ENCODE measurements at regions not wholly inside any gene's neighbourhood (a gene's known extent, or its start where the extent isn't known, plus 50 kb on each side); places are given as distances from the start of the nearest gene placed in this dataset.

DNA sequence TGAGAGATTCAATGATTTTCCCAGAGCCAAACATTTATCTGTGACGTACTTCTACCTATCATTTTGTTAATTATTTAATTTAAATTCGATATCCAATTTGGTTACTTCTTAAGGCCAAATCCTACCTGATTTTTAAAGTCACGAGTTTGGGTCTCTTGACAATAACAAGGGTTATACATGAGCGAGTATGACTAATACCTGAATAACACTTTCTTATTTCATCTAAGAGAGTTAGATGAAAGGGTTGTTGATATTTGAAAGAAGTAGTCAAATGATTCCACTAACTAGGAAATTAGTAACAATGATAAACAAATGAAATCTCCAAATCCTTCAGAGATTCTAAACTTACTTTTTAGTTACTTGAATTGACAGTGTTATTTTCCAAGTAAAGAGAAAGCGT is 1086.9 kb downstream of the XPNPEP1 start:
- ATAC-seq: no peak

DNA sequence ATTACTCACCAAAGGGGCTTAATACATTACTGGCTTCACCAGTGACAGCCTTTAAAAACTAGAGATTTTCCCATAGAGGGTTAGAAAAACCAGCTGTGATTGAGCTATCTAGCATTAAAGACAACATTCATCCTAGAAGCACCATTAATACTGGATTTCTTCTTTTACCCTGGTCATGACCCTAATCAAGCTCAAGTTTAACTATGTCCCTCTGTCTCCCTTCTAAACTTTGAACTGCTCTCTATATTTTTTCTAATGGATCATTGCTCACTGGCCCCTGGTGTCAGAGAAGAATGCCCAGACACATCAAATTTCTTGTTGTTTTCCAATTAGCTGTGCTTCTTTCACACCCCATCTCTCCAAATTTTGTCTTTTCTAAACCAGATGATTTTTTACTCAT is 1101.3 kb downstream of the XPNPEP1 start:
- ATAC-seq: no peak

GRCh38 chr10:108819302-108819701 is 1104.0 kb downstream of the XPNPEP1 start:
- ATAC-seq: no peak

DNA sequence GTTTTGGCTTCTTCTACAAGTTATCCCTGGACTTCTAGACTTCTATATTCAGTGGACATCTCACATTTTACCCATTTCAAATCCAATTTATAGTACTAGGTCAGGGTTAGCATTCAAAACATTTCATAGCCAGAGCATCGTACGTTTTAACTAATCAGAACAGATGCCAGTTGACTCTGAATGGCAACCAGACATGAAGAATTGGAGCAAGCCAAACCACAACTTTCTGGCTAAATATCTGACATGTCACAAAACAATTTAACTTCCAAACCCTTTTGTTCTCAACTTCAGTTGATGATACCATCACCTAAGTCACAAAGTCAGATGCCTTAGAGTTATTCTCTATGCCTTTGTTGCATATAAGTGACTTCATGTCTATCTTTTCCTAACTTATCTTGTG is 1105.7 kb downstream of the XPNPEP1 start:
- no peak for ATAC-seq

DNA sequence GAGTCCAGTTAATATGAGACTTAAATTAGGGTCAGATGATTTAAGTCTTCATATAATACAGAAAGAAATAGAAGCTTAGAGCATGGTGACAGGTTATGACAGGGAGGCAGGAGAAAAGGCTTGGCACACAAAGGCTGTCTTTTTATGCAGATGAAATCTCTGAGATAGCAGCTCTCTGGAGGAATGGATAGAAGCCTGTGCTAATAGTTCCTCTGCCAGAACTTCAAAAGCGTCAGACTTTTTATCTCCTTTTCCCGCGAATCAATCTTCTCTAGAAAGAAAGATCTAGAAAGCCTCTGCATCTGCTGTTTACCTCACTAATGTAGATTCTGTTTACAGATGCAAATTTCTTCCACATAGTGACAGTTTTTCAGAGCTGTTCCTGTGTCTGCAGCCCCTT is 1106.2 kb downstream of the XPNPEP1 start:
- no peak for ATAC-seq

- ATAC-seq: no peak
These were observed 1110.4 kb downstream of the XPNPEP1 start for GRCh38 chr10:108812906-108813305.

DNA sequence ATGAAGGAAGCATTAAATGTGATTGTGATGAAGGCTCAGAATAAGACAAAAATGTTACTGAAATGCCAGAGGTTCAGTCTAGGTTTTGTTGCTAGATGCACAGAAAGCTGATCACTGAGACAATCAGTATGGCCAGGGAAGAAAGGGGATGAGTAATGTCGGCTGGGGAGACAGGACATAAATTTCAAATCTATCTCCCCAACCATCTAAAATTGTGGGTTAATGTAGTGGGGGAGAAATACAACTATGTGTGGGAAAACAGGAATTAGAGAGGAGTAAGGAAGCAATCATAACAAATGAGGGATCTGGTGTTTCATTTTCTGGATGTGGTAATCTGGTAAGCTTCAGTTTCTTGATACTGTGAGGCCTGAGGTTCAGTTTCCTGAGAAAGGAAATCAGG is 1111.0 kb downstream of the XPNPEP1 start:
- no peak for ATAC-seq

DNA sequence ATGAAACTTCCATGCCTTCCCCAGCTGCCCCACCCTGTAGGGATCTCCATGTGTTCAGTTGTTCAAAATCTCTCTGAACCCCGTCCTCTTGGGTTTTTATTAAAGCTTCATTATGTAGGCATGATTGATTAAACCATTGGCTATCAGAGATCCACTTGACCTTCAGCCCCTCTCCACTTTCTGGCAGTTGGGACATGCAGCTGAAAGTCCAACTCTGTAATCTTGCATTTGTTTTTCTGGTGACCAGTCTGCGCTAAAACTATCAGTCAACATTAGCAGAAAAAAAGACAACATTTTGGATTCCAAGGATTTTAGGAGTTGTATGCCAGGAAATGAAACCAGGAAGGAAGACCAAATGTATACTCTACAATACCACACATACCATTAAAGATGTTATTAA is 1115.1 kb downstream of the XPNPEP1 start:
- no peak for ATAC-seq

DNA sequence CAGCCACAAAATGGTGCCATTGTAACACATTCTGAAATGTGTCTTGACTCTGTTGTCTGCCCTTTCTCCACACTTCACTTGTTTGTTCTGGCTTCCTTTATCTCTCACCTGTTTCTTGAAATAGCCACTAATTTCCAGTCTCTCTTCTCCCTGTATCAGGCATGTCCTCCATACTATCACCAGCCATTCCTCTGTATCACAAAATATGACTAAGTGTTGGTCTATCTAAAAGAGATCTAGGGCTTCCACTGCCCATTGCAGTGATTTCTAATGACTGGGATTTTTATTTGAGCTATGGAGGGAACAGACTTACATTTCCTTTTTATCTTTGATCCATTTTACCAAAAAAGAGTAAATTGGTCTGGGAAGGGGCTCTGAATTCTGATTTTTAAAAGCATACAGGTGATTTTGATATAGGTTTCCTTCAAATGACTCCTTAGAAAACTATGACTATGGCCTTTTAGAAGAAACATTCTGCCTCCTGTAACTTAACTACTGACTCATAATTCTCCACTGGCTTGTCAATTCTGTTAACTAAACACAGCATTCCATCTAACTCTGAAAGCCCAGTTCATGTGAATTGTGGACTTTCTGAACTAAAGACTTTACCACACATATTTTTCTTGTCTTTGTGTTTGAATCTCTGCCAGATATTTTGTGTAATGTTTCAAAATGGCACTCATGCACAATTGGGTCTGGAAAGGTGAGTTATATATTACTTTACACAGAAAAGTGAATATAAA is 1121.4 kb downstream of the XPNPEP1 start:
- ATAC-seq: no peak

GRCh38 chr10:108801220-108801619 is 1122.1 kb downstream of the XPNPEP1 start:
- ATAC-seq: no peak

GRCh38 chr10:108797573-108797972 is 1125.7 kb downstream of the XPNPEP1 start:
- ATAC-seq: no peak

- no peak for ATAC-seq
These were observed 1131.4 kb downstream of the XPNPEP1 start for GRCh38 chr10:108791794-108792474.

DNA sequence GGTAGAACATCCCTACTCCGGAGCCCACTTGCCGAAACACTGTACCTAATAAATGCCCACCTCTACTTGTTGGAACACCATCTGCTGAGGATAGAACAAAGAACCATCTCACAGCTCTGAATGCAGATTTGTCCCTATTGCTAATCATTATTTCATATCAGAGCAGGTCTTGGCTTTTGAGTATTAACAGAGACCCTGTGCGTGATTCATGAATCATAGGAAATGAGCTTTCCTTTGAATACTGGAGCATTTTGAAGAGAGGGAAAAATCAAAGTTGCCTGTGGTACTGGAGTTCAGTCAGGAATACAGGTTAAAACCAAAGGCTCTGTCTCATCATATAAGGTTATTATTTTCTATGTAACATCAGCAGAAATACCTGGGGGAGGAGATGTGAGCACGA is 1132.3 kb downstream of the XPNPEP1 start:
- ATAC-seq: no peak

DNA sequence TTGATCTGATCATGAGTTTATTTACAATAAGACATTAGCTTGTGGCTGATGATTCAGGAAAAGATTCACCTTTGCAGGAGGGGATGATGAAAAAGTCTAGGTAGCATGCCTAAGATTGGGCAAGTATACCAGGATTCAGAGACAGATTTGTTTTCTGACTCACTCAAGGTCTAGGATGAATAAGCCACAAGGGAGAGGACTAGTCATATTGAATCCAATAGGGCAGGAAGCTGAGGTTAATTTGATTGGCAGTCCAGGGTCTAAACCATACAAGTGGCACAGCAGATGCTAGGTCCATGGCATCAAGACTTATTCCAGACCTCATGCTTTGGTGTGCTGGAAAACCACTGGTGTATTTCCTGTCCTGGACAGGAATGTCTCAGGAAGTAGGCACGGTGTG is 1133.4 kb downstream of the XPNPEP1 start:
- ATAC-seq: no peak

- no peak for ATAC-seq
These were observed 1134.0 kb downstream of the XPNPEP1 start for GRCh38 chr10:108789336-108789735.

DNA sequence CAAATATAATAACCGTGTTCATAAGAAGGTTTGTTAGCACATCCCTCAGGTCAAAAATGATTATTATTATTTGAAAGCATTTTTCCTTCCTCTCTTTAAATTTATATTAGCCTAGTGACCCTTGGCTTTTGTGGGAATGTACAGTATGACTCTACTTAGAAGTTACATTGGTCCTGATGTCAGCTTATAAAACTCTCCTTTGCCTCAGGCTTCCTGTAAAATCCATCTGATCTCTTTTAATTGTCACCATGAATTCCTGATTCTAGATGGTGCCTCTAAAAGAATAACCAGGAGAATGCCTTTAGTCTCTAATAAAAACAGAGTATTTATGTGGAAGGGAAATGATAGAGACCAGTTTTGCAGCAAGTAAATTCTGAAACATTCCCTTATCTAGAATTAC is 1134.4 kb downstream of the XPNPEP1 start:
- ATAC-seq: no peak

DNA sequence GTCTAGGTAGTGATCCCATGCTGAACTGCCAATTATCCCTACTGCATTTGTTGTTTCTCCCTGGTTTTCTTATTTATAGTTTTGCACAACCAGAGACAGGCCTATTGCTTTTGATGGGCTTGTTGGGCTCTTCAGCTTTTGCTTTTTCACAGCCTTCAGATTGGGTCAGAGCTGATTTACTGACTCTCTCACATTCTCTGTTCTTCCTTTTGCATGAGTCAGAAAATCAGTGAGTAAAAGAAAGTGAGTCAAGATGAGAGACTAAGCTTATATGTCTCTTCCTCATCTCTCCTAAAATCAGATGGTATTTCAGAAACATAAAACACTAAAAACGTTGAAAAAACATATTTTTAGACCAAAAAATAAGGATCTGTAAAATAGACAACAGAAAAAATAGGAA is 1135.4 kb downstream of the XPNPEP1 start:
- ATAC-seq: no peak

- no peak for ATAC-seq
These were observed 1138.3 kb downstream of the XPNPEP1 start for GRCh38 chr10:108785011-108785410.

DNA sequence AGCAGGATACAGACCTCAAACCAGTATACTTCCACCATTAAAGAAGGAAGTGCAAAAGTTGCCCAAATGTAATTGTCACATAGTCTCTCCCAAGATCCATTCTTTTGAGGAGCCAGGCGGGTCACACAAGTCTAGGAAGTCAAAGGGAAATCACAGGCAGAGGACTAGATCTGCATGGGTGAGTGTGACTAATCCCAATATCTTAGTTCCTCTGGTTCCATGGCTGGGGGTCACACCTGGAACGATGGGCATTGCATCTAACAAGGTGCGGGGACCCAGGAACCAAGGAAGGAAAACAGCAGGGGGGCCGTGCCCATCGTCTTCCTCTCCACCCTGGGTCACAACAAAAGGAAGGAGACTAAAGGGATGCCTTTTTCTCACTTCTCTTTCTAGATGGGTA is 1138.8 kb downstream of the XPNPEP1 start:
- no peak for ATAC-seq

DNA sequence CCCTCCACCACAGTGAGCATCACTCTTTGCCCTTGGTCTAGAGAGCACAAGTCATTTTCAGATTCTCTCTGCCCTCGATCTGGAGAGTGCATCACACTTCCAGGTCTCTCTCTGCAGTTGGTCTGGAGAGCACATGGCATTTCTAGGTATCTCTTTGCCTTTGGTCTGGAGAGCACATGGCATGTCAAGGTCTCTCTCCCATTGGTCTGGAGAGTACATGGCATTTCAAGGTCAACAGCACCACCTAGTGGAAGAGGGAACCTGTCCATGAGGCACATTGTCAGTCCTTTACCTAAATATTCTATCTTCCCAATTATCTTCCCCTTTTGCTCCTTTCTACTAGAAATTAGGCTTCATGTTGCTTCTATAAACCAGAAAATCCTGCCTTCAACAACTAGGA is 1139.4 kb downstream of the XPNPEP1 start:
- no peak for ATAC-seq

DNA sequence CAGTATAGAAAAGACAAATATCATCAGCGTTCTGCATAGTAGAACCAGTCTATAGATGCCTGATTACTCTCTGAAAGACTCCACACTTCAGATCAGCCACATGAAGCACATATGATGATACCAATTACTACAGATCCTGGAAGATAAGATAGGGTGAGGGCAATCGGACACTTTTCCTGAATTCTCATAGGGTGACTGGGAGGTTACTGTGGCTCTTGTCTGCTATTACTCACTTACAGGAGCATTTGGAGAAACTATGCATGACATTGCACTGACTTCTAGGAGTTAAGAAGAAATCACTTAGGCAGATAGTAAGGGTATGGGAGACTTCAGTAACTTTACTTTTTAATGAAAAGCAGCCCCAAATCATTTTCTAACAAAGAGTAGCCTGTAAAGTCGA is 1140.9 kb downstream of the XPNPEP1 start:
- ATAC-seq: no peak

GRCh38 chr10:108779501-108779900 is 1143.8 kb downstream of the XPNPEP1 start:
- no peak for ATAC-seq

GRCh38 chr10:108775911-108776475 is 1147.3 kb downstream of the XPNPEP1 start:
- no peak for ATAC-seq

GRCh38 chr10:108771106-108771505 is 1152.2 kb downstream of the XPNPEP1 start:
- ATAC-seq: no peak
